Right lobe of liver (tissue), 4 donors: ENCODE measurements at regions not wholly inside any gene's neighbourhood (a gene's known extent, or its start where the extent isn't known, plus 50 kb on each side); places are given as distances from the start of the nearest gene placed in this dataset.

Experiments used
- POLR2A ChIP-seq: fragments of 450-650 bp; IDR thresholded peaks from one replicate; pipeline ENCODE4 v1.6.1; 2017; ENCODE audit warnings: antibody characterized with exemption, mild to moderate bottlenecking
- TF ChIP-seq, protein P1 (sequence below), 4 donors: fragments of 200-600 bp in 3 of 4; fragments of 450-650 bp in 1 of 4; IDR thresholded peaks; one replicate each; pipeline versions ENCODE4 v1.5.1 to v1.8.0; 2016 to 2022; ENCODE audit warnings: antibody characterized with exemption in 4 of 4, mild to moderate bottlenecking in 2 of 4
- donor health status: DM: no; HTN: no; CAD: no.
- donor health status: DM: no; HTN: no; CAD: no.
- donor health status: DM: no; HTN: yes; CAD: no.

DNA sequence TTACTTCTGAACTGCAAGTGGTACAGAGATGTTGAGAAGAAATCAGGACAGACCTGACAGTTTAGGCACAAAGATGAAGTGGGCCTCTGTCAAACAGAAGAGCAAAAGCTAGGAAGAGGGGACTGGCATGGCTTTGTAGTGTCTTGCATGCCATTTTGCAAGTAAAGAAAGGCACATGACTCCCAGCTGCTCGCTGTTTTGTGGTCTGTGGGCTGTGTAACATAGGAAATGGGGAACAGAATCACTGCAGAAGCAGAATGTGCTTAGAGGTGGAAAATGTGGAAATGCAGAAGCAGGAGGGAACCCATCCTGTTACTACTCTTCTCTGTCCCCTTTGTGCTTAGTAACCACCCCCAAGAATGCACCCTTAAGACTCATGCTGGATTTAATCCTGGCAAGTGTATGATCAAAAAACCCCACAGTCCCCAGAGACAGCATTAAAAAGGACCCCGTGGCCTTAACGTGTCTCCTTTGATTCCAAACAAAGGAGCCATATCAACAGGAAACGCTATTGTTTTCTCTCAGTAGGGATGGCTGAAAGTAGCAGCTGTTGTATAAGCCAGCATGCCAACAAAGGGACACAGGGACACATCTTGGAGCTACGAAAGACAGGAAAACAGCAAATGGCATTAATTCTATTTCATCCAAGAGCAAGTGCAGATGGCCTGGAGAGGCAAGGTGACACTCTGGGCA, 177.6 kb upstream of the GLRA2 start:
- TF ChIP-seq, protein P1, sequence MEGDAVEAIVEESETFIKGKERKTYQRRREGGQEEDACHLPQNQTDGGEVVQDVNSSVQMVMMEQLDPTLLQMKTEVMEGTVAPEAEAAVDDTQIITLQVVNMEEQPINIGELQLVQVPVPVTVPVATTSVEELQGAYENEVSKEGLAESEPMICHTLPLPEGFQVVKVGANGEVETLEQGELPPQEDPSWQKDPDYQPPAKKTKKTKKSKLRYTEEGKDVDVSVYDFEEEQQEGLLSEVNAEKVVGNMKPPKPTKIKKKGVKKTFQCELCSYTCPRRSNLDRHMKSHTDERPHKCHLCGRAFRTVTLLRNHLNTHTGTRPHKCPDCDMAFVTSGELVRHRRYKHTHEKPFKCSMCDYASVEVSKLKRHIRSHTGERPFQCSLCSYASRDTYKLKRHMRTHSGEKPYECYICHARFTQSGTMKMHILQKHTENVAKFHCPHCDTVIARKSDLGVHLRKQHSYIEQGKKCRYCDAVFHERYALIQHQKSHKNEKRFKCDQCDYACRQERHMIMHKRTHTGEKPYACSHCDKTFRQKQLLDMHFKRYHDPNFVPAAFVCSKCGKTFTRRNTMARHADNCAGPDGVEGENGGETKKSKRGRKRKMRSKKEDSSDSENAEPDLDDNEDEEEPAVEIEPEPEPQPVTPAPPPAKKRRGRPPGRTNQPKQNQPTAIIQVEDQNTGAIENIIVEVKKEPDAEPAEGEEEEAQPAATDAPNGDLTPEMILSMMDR (IDR thresholded peaks at IDR 0.05), result no peak
- TF ChIP-seq POLR2A, result no peak
